A673 (cell line): ENCODE measurements at regions not wholly inside any gene's neighbourhood (a gene's known extent, or its start where the extent isn't known, plus 50 kb on each side); places are given as distances from the start of the nearest gene placed in this dataset.

Experiments
- BruUV-seq: library from RNA; stranded (reverse); fragments of 400-500 nt; replicated peaks from 2 replicates; lab custom pipeline; 2021; lab: Mats Ljungman, UMichigan
- CTCF ChIA-PET: fragments of 300-600 bp; sonication (Branson Sonifier 250); formaldehyde crosslinking; loops from one replicate; lab custom pipeline; 2022; ENCODE audit warnings: antibody characterized with exemption; lab: Charles Lee
- POLR2A ChIA-PET: fragments of 300-600 bp; sonication (Branson Sonifier 250); formaldehyde crosslinking; loops from one replicate; lab custom pipeline; 2022; ENCODE audit warnings: antibody characterized with exemption; ENCODE audit not compliant: low non-redundant PET; lab: Charles Lee
- DNase-seq: peaks from one replicate; pipeline ENCODE4 v3.0.0-alpha.2; 2015; ENCODE audit warnings: low spot score
- H3K27ac ChIP-seq: fragments of 200-600 bp; sonication (generic); 2 replicates; pipeline ENCODE4 v1.5.1; 2016; ENCODE audit warnings: mixed run types, low read depth, mild to moderate bottlenecking, mixed read lengths, antibody characterized with exemption, low read length; ENCODE audit not compliant: poor library complexity, severe bottlenecking
- H3K27me3 ChIP-seq: fragments of 200-600 bp; sonication (generic); replicated peaks from 2 replicates; pipeline ENCODE4 v1.6.1; 2017; ENCODE audit warnings: mixed run types, low read depth, mild to moderate bottlenecking, mixed read lengths, antibody characterized with exemption, low read length; ENCODE audit not compliant: insufficient read depth, poor library complexity
- H3K36me3 ChIP-seq: fragments of 200-600 bp; sonication (generic); 2 replicates; pipeline ENCODE4 v1.6.1; 2016; ENCODE audit warnings: mixed run types, mild to moderate bottlenecking, mixed read lengths, antibody characterized with exemption, low read length; ENCODE audit not compliant: insufficient read depth, poor library complexity, severe bottlenecking
- H3K4me1 ChIP-seq: fragments of 200-600 bp; sonication (generic); 2 replicates; pipeline ENCODE4 v1.6.1; 2017; ENCODE audit warnings: mixed run types, mild to moderate bottlenecking, mixed read lengths, antibody characterized with exemption, low read length; ENCODE audit not compliant: insufficient read depth, poor library complexity, severe bottlenecking
- H3K4me3 ChIP-seq: fragments of 200-600 bp; sonication (generic); 2 replicates; pipeline ENCODE4 v1.5.1; 2016; ENCODE audit warnings: low read depth, mixed run types, mild to moderate bottlenecking, mixed read lengths, low read length; ENCODE audit not compliant: poor library complexity, severe bottlenecking
- H3K9me3 ChIP-seq: fragments of 200-600 bp; sonication (generic); 2 replicates; pipeline ENCODE4 v1.6.1; 2016; ENCODE audit warnings: mixed run types, low read depth, mild to moderate bottlenecking, mixed read lengths, antibody characterized with exemption, low read length; ENCODE audit not compliant: poor library complexity, severe bottlenecking
- EZH2 ChIP-seq: fragments of 200-600 bp; sonication (generic); IDR thresholded peaks from 2 replicates; pipeline ENCODE4 v1.6.1; 2017; ENCODE audit warnings: borderline replicate concordance, low read depth, mild to moderate bottlenecking, mixed read lengths, antibody characterized with exemption, low read length; ENCODE audit not compliant: poor library complexity, severe bottlenecking
- intact Hi-C: fragments of 100-400 bp; cut with micrococcal nuclease; formaldehyde crosslinking; loops from one replicate; pipeline ENCODE4 v1.10.0; 2022; ENCODE audit not compliant: unreplicated experiment
- TF ChIP-seq, protein P1 (sequence below): fragments of 300-800, 200-600 bp; sonication (generic); conservative IDR thresholded peaks from 2 replicates; pipeline ENCODE4 v1.5.1; 2017; ENCODE audit warnings: low read depth, mild to moderate bottlenecking, antibody characterized with exemption, low read length, moderate library complexity, mixed read lengths

DNA sequence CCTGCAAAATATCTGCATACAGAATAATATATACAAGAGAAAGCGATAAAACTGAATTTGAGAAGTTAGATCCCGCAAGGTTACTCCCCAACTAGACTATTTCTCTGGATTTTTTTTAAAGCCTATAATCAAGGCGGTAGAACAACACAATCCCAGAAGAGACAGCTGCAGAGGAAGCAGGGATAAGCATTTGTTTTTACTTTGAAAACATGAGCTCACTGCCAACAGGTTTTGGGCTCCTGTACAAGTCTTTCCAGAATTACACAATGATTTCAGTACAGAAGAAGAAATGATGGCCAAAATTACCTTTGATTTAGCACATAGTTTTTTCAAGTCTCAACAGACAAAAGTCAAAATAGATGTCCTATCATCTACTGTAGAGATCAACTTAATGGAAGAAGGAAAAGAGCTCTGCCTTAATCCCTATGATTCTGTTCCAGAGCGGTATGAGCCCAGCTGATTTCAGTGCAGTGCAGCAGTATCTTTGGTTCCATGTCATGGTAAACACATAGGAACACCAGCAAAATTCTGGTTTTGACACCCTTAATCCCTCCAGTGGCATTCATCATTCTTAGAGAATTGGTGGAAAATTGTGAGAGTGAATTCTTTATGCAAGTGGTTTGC is 304.3 kb downstream of the HDGFL1 start:
- no peak overlapping the region for H3K4me3 ChIP-seq
- ChIA-PET POLR2A (no interaction called here), CTCF (no interaction called here)
- H3K27me3 ChIP-seq = no peaks in the 10 kb centered on the region
- no peak overlapping the region for H3K27ac ChIP-seq
- H3K36me3 ChIP-seq = no peaks in the 10 kb centered on the region
- BruUV-seq = no TSS peak
- TF ChIP-seq EZH2 = no peak
- TF ChIP-seq, protein P1, sequence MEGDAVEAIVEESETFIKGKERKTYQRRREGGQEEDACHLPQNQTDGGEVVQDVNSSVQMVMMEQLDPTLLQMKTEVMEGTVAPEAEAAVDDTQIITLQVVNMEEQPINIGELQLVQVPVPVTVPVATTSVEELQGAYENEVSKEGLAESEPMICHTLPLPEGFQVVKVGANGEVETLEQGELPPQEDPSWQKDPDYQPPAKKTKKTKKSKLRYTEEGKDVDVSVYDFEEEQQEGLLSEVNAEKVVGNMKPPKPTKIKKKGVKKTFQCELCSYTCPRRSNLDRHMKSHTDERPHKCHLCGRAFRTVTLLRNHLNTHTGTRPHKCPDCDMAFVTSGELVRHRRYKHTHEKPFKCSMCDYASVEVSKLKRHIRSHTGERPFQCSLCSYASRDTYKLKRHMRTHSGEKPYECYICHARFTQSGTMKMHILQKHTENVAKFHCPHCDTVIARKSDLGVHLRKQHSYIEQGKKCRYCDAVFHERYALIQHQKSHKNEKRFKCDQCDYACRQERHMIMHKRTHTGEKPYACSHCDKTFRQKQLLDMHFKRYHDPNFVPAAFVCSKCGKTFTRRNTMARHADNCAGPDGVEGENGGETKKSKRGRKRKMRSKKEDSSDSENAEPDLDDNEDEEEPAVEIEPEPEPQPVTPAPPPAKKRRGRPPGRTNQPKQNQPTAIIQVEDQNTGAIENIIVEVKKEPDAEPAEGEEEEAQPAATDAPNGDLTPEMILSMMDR = no peak
- no peak for DNase-seq
- no peaks in the 10 kb centered on the region for H3K9me3 ChIP-seq
- no peaks in the 10 kb centered on the region for H3K4me1 ChIP-seq
- intact Hi-C loops = no loop called here

DNA sequence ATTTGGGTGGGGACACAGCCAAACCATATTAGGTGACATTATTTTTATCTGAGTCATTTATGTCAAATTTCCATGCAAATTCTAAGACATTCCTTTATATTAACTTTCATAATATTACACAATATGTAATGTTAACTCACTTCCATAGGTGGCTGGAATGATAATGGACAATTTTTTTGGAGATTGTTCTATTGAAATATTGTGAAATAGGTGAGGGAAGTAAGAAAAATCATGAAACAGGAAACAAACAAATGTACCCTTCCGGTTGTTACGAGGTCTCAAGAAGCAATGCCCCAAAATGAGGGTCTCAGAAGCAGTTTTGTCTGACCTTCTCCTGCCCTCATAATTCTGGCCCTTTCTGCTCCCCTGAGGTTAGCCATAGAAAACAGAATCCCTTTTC is 306.5 kb downstream of the HDGFL1 start:
- ChIA-PET POLR2A (no interaction called here), CTCF (no interaction called here)
- no peak for TF ChIP-seq EZH2
- TF ChIP-seq, protein P1 = no peak
- no TSS peak for BruUV-seq
- intact Hi-C loops = no loop called here
- Histone ChIP-seq H3K9me3 (no peaks in the 10 kb centered on the region), H3K27ac (no peak overlapping the region), H3K36me3 (no peaks in the 10 kb centered on the region), H3K4me3 (no peak overlapping the region), H3K4me1 (no peaks in the 10 kb centered on the region), H3K27me3 (no peaks in the 10 kb centered on the region)
- DNase-seq = no peak

DNA sequence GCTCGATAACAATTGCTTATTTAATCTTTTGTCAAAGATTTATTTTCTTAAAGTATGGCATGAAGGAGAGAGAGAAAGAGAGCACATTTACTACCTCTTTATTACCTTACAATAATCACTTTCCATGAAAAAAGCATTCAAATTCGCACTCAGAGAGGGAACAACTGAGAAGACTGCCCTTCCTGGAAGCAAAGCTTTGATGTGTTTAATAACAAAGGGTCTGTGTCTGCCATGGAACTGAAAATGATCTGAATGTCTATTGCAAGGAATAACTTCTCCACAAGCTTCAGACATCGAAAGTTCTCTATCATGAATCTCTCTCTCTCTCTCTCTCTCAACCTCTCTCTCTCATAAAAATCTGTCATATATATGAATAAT is 308.9 kb downstream of the HDGFL1 start:
- TF ChIP-seq, protein P1 = no peak
- no peak for TF ChIP-seq EZH2
- ChIA-PET POLR2A (interaction anchor here (0.6 kb wide), 1 partner anchor 50 kb away, joined by 4 read pairs; no protein-coding TSS in a partner anchor), CTCF (no interaction called here)
- H3K27me3 ChIP-seq = no peaks in the 10 kb centered on the region
- no TSS peak for BruUV-seq
- intact Hi-C loops = no loop called here
- DNase-seq = no peak
- no peaks in the 10 kb centered on the region for H3K4me1 ChIP-seq
- H3K36me3 ChIP-seq = no peaks in the 10 kb centered on the region
- H3K27ac ChIP-seq = no peak overlapping the region
- no peak overlapping the region for H3K4me3 ChIP-seq
- no peaks in the 10 kb centered on the region for H3K9me3 ChIP-seq
